K562 (cell line): ENCODE measurements at regions not wholly inside any gene's neighbourhood (a gene's known extent, or its start where the extent isn't known, plus 50 kb on each side); places are given as distances from the start of the nearest gene placed in this dataset.

Experiments
- ATAC-seq: fragments of 200-7000 bp; cut with Tn5 transposase; 3 replicates; pipeline ENCODE4 v1.9.1; 2020; ENCODE audit warnings: moderate library complexity
- BruUV-seq: library from RNA; stranded (reverse); fragments of 400-500 nt; replicated peaks from 2 replicates; lab custom pipeline; 2021; lab: Mats Ljungman, UMichigan
- CTCF ChIA-PET: fragments of 300-600 bp; formaldehyde crosslinking; extraction: SDS; loops from one replicate; lab custom pipeline; 2021; ENCODE audit warnings: low intra/inter-chr PET ratio; lab: Yijun Ruan, JAX
- POLR2A ChIA-PET: fragments of 300-600, 350-650 bp; sonication (Branson Sonifier 250); formaldehyde crosslinking; extraction: SDS; loops from one replicate; lab custom pipeline; 2021; ENCODE audit warnings: antibody characterized with exemption, inconsistent platforms; lab: Yijun Ruan, JAX
- DNase-seq, 4 experiments: peaks; one replicate each; pipeline versions ENCODE4 v3.0.0 to v3.0.0-alpha.2; 2011 to 2018; ENCODE audit warnings: low spot score in 3 of 4, mixed read lengths in 3 of 4; ENCODE audit errors: extremely low read depth in 1 of 4
- FAIRE-seq: peaks from 2 replicates; lab custom pipeline; 2011; peaks lifted over from hg19 to GRCh38; lab: Jason Lieb, UNC
- H2AFZ ChIP-seq: 2 replicates; pipeline ENCODE4 v1.6.0; 2011; ENCODE audit warnings: low read depth, low read length, control low read depth, inconsistent platforms
- H3K27ac ChIP-seq: fragments of 200-600 bp; 3 replicates; pipeline ENCODE4 v1.8.0; 2011; ENCODE audit warnings: low read depth, mild to moderate bottlenecking, control low read depth, inconsistent platforms, low read length, moderate library complexity, mixed read lengths; ENCODE audit errors: extremely low read depth
- H3K27me3 ChIP-seq, 2 experiments: fragments of 300-600 bp in 1 of 2; 2 replicates in 1 of 2; 3 replicates in 1 of 2; pipeline versions ENCODE4 v1.6.0 to v1.8.0; 2011; ENCODE audit warnings: inconsistent platforms in 2 of 2, low read length in 2 of 2, mild to moderate bottlenecking in 1 of 2, mixed read lengths in 1 of 2, moderate library complexity in 1 of 2; ENCODE audit not compliant: control insufficient read depth in 2 of 2, insufficient read depth in 2 of 2
- H3K36me3 ChIP-seq: fragments of 300-600 bp; 3 replicates; pipeline ENCODE4 v1.8.0; 2011; ENCODE audit warnings: mild to moderate bottlenecking, low read length, inconsistent platforms; ENCODE audit not compliant: control insufficient read depth, insufficient read depth
- H3K4me1 ChIP-seq, 2 experiments: fragments of 200-600 bp in 1 of 2; replicated peaks in 1 of 2; 2 replicates in 1 of 2; 3 replicates in 1 of 2; pipeline versions ENCODE4 v1.5.1 to v1.8.0; 2011; ENCODE audit warnings: inconsistent platforms in 2 of 2, low read length in 2 of 2, mild to moderate bottlenecking in 1 of 2, mixed read lengths in 1 of 2, moderate library complexity in 1 of 2; ENCODE audit not compliant: control insufficient read depth in 2 of 2, insufficient read depth in 2 of 2
- H3K4me2 ChIP-seq: 2 replicates; pipeline ENCODE4 v1.6.1; 2011; ENCODE audit warnings: low read length, control low read depth, inconsistent platforms, mixed read lengths; ENCODE audit not compliant: insufficient read depth
- H3K4me3 ChIP-seq: fragments of 200-600 bp; sonication (generic), shearing (Covaris generic); 2 replicates; pipeline ENCODE4 v1.5.1; 2016; ENCODE audit warnings: control low read depth, inconsistent platforms
- H3K79me2 ChIP-seq: fragments of 200-600 bp; 3 replicates; pipeline ENCODE4 v1.8.0; 2011; ENCODE audit warnings: low read length, inconsistent platforms; ENCODE audit not compliant: control insufficient read depth, insufficient read depth
- H3K9ac ChIP-seq, 2 experiments: 2 replicates each; pipeline versions ENCODE4 v1.6.0 to v1.6.1; 2011; ENCODE audit warnings: low read depth in 2 of 2, low read length in 2 of 2, control low read depth in 1 of 2, inconsistent platforms in 1 of 2, mild to moderate bottlenecking in 1 of 2, mixed read lengths in 1 of 2; ENCODE audit not compliant: insufficient read depth in 1 of 2
- H3K9me1 ChIP-seq: one replicate; pipeline ENCODE4 v1.6.0; 2011; ENCODE audit warnings: inconsistent platforms, mild to moderate bottlenecking, low read length, moderate library complexity; ENCODE audit not compliant: control insufficient read depth, insufficient read depth
- H3K9me3 ChIP-seq: replicated peaks from 2 replicates; pipeline ENCODE4 v1.5.1; 2011; ENCODE audit warnings: low read depth, low read length, inconsistent platforms; ENCODE audit not compliant: control insufficient read depth, insufficient read depth
- H4K20me1 ChIP-seq: replicated peaks from 2 replicates; pipeline ENCODE4 v1.6.1; 2011; ENCODE audit warnings: low read length, inconsistent platforms, mixed read lengths; ENCODE audit not compliant: control insufficient read depth, insufficient read depth
- ARNT ChIP-seq, 2 experiments: fragments of 450-650 bp; IDR thresholded peaks; 2 replicates each; pipeline ENCODE4 v1.6.1; 2016; ENCODE audit warnings: mild to moderate bottlenecking in 1 of 2
- DACH1 ChIP-seq: fragments of 450-650 bp; IDR thresholded peaks from 2 replicates; pipeline ENCODE4 v1.6.1; 2018; ENCODE audit not compliant: partially characterized antibody
- E2F6 ChIP-seq, 2 experiments: IDR thresholded peaks; 2 replicates each; pipeline ENCODE4 v1.6.1; 2011; ENCODE audit warnings: borderline replicate concordance in 1 of 2, control low read depth in 1 of 2, low read depth in 1 of 2, low read length in 1 of 2, mild to moderate bottlenecking in 1 of 2, mixed read lengths in 1 of 2, moderate library complexity in 1 of 2; ENCODE audit not compliant: insufficient read depth in 1 of 2, insufficient read length in 1 of 2, poor library complexity in 1 of 2, severe bottlenecking in 1 of 2; ENCODE audit errors: extremely low read depth in 1 of 2
- GATAD2B ChIP-seq: fragments of 450-650 bp; IDR thresholded peaks from 2 replicates; pipeline ENCODE4 v1.6.1; 2017; ENCODE audit warnings: mild to moderate bottlenecking, borderline replicate concordance
- HMGN3 ChIP-seq: IDR thresholded peaks from 2 replicates; pipeline ENCODE4 v1.6.1; 2011; ENCODE audit warnings: borderline replicate concordance, low read depth, mild to moderate bottlenecking, mixed read lengths, low read length; ENCODE audit not compliant: insufficient read length; ENCODE audit errors: extremely low read depth
- IRF1 ChIP-seq: sonication (generic); formaldehyde crosslinking; IDR thresholded peaks from 2 replicates; pipeline ENCODE4 v1.8.0; 2022; ENCODE audit warnings: missing genetic modification reagents, mild to moderate bottlenecking, borderline replicate concordance
- NELFE ChIP-seq: IDR thresholded peaks from 2 replicates; pipeline ENCODE4 v1.6.1; 2011; ENCODE audit warnings: mild to moderate bottlenecking; ENCODE audit not compliant: insufficient read depth, insufficient read length
- NR0B1 ChIP-seq: fragments of 450-650 bp; IDR thresholded peaks from one replicate; pipeline ENCODE4 v1.6.1; 2018; ENCODE audit warnings: mild to moderate bottlenecking, moderate library complexity; ENCODE audit not compliant: partially characterized antibody
- RBM39 ChIP-seq: fragments of 200-400 bp; formaldehyde crosslinking; optimal IDR thresholded peaks from 2 replicates; pipeline ENCODE3; 2018; ENCODE audit warnings: low read depth, low read length
- TCFL5 ChIP-seq: fragments of 250-450 bp; sonication (Bioruptor Pico); conservative IDR thresholded peaks from 2 replicates; pipeline ENCODE4 v1.6.1; 2021; ENCODE audit warnings: mild to moderate bottlenecking, moderate library complexity, matching md5 sums
- TFAP4 ChIP-seq: sonication (generic); formaldehyde crosslinking; IDR thresholded peaks from 2 replicates; pipeline ENCODE4 v1.8.0; 2022; ENCODE audit warnings: missing genetic modification reagents, mild to moderate bottlenecking, moderate library complexity, borderline replicate concordance
- XRCC4 ChIP-seq: IDR thresholded peaks from one replicate; pipeline ENCODE4 v1.6.1; 2011; ENCODE audit not compliant: insufficient read depth, insufficient read length; ENCODE audit errors: extremely low read depth
- YBX1 ChIP-seq: fragments of 450-650 bp; IDR thresholded peaks from 2 replicates; pipeline ENCODE4 v1.7.1; 2016; ENCODE audit warnings: mild to moderate bottlenecking
- ZNF217 ChIP-seq: sonication (generic); formaldehyde crosslinking; IDR thresholded peaks from 2 replicates; pipeline ENCODE4 v1.8.0; 2022; ENCODE audit warnings: mild to moderate bottlenecking, missing genetic modification reagents
- ZNF408 ChIP-seq: fragments of 250-450 bp; sonication (Bioruptor Pico); IDR thresholded peaks from 2 replicates; pipeline ENCODE4 v1.4.0; 2020; ENCODE audit warnings: low read depth, mild to moderate bottlenecking, moderate library complexity
- ZZZ3 ChIP-seq: fragments of 450-650 bp; IDR thresholded peaks from 2 replicates; pipeline ENCODE4 v1.6.1; 2016; ENCODE audit warnings: antibody characterized with exemption, mild to moderate bottlenecking, moderate library complexity
- in situ Hi-C: fragments of 300-500 bp; cut with MboI; formaldehyde crosslinking; loops from 4 replicates; pipeline ENCODE4 v1.15.0; 2018; ENCODE audit warnings: inconsistent platforms, mixed read lengths
- intact Hi-C: fragments of 100-400 bp; cut with micrococcal nuclease; formaldehyde crosslinking; loops from 2 replicates; pipeline ENCODE4 v1.14.2; 2022

GRCh38 chr2:147543056-147543455, 301.8 kb upstream of the ACVR2A start:
- ATAC-seq (no peak), FAIRE-seq (no peak), DNase-seq (no peak)
- Histone ChIP-seq H3K36me3 (no peaks in the 10 kb centered on the region), H2AFZ (no peak overlapping the region), H4K20me1 (no peaks in the 10 kb centered on the region), H3K9ac (no peak overlapping the region), H3K4me2 (no peak overlapping the region), H3K27me3 (no peaks in the 10 kb centered on the region), H3K79me2 (no peaks in the 10 kb centered on the region), H3K9me1 (no peaks in the 10 kb centered on the region), H3K9me3 (no peaks in the 10 kb centered on the region), H3K4me1 (no peaks in the 10 kb centered on the region), H3K27ac (no peak overlapping the region), H3K4me3 (no peak overlapping the region)
- in situ Hi-C loops: loop anchor here (25.0 kb wide), 1 partner anchor 369 kb away; no protein-coding TSS in a partner anchor
- ChIA-PET CTCF (no interaction called here), POLR2A (interaction anchor here (0.8 kb wide), 1 partner anchor 837 kb away, joined by 3 read pairs; no protein-coding TSS in a partner anchor)
- intact Hi-C loops: no loop called here
- TF ChIP-seq NELFE (no peak), XRCC4 (no peak), ZNF217 (CRISPR knock-in tag) (no peak), IRF1 (CRISPR knock-in tag) (no peak), TCFL5 (CRISPR knock-in tag) (no peak), ARNT (IDR thresholded peaks at IDR 0.05) (no peak), GATAD2B (no peak), HMGN3 (no peak), E2F6 (IDR thresholded peaks at IDR 0.05; ENCODE audit: borderline replicate concordance in 1 of 2, extremely low read depth in 1 of 2, insufficient read depth in 1 of 2, insufficient read length in 1 of 2, low read depth in 1 of 2, low read length in 1 of 2, poor library complexity in 1 of 2, severe bottlenecking in 1 of 2) (no peak), ZZZ3 (no peak), TFAP4 (CRISPR knock-in tag) (no peak), NR0B1 (no peak), ZNF408 (CRISPR knock-in tag) (no peak), RBM39 (no peak), DACH1 (no peak), YBX1 (no peak)
- no TSS peak for BruUV-seq
